Neutrophil (primary cell): ENCODE measurements at regions not wholly inside any gene's neighbourhood (a gene's known extent, or its start where the extent isn't known, plus 50 kb on each side); places are given as distances from the start of the nearest gene placed in this dataset.

Source experiments
- H3K27ac ChIP-seq: fragments of 200-600 bp; sonication (generic); 2 replicates; pipeline ENCODE4 v1.5.1; 2016; ENCODE audit warnings: mild to moderate bottlenecking, moderate library complexity
- H3K27me3 ChIP-seq: fragments of 200-600 bp; sonication (generic); 2 replicates; pipeline ENCODE4 v1.6.0; 2016; ENCODE audit warnings: mild to moderate bottlenecking
- H3K36me3 ChIP-seq: fragments of 200-600 bp; sonication (generic); 2 replicates; pipeline ENCODE4 v1.5.1; 2017
- H3K4me1 ChIP-seq, 2 experiments: fragments of 200-600 bp in 1 of 2; sonication (generic) in 1 of 2; 1 replicate in 1 of 2; 2 replicates in 1 of 2; pipeline versions ENCODE4 v1.5.1 to v1.6.1; 2013 to 2016; ENCODE audit warnings: low read depth in 1 of 2, low read length in 1 of 2, mild to moderate bottlenecking in 1 of 2, moderate library complexity in 1 of 2; ENCODE audit not compliant: control insufficient read depth in 1 of 2, insufficient read depth in 1 of 2
- H3K4me3 ChIP-seq, 2 experiments: fragments of 200-600 bp in 1 of 2; sonication (generic) in 1 of 2; 1 replicate in 1 of 2; 2 replicates in 1 of 2; pipeline ENCODE4 v1.5.1; 2013 to 2016; ENCODE audit warnings: low read depth in 1 of 2, low read length in 1 of 2, mild to moderate bottlenecking in 1 of 2, moderate library complexity in 1 of 2
- H3K9me3 ChIP-seq: fragments of 200-600 bp; sonication (generic); 2 replicates; pipeline ENCODE4 v1.5.1; 2016
- TF ChIP-seq, protein P1 (sequence below): fragments of 200-600 bp; sonication (generic); IDR thresholded peaks from 2 replicates; pipeline ENCODE4 v1.5.1; 2016; ENCODE audit warnings: antibody characterized with exemption

DNA sequence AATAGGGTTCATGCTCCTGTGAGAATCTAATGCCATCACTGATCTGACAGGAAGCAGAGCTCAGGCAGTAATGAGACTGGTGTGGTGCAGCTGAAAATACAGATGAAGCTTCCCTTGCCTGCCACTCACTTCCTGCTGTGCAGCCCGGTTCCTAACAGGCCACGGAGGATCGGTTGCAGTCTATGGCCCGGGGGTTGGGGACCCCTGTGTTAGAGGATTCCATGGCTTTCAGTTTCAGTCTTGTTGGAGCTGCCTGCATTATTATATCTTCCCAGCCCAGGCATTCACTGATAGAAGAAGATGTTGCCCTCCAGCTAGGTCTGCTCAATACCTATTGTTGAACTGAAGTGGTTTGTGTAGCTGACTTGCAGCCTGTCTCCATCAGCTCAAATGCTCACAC is 1298.8 kb downstream of the TYW1 start:
- H3K27ac ChIP-seq, result no peak overlapping the region
- H3K9me3 ChIP-seq, result no peaks in the 10 kb centered on the region
- H3K27me3 ChIP-seq, result no peaks in the 10 kb centered on the region
- no peaks in the 10 kb centered on the region for H3K4me1 ChIP-seq
- no peak overlapping the region for H3K4me3 ChIP-seq
- no peaks in the 10 kb centered on the region for H3K36me3 ChIP-seq
- TF ChIP-seq, protein P1, sequence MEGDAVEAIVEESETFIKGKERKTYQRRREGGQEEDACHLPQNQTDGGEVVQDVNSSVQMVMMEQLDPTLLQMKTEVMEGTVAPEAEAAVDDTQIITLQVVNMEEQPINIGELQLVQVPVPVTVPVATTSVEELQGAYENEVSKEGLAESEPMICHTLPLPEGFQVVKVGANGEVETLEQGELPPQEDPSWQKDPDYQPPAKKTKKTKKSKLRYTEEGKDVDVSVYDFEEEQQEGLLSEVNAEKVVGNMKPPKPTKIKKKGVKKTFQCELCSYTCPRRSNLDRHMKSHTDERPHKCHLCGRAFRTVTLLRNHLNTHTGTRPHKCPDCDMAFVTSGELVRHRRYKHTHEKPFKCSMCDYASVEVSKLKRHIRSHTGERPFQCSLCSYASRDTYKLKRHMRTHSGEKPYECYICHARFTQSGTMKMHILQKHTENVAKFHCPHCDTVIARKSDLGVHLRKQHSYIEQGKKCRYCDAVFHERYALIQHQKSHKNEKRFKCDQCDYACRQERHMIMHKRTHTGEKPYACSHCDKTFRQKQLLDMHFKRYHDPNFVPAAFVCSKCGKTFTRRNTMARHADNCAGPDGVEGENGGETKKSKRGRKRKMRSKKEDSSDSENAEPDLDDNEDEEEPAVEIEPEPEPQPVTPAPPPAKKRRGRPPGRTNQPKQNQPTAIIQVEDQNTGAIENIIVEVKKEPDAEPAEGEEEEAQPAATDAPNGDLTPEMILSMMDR, result no peak

DNA sequence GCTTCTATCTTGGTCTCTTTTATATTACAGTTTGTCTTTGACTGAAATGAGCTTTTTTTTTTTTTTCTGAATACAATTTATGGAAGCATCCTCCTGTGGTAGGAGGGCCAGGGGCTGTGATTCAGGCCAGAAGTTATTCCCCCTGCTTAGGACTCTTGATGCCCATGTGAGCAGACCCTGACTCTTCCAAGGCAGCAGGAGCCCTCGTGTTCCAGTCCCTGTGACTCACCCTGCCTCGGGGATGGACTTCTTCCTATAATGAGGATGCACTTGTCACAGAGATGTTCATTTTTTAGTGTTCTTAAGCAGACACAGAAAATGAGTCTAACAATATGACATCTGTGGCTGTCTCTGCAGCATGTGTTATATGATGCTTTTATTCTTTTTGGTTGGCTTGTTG is 1293.7 kb upstream of the AUTS2 start:
- no peak overlapping the region for H3K4me3 ChIP-seq
- H3K27ac ChIP-seq, result no peak overlapping the region
- H3K9me3 ChIP-seq, result no peaks in the 10 kb centered on the region
- H3K27me3 ChIP-seq, result no peaks in the 10 kb centered on the region
- H3K36me3 ChIP-seq, result no peaks in the 10 kb centered on the region
- no peaks in the 10 kb centered on the region for H3K4me1 ChIP-seq
- TF ChIP-seq, protein P1, result no peak

DNA sequence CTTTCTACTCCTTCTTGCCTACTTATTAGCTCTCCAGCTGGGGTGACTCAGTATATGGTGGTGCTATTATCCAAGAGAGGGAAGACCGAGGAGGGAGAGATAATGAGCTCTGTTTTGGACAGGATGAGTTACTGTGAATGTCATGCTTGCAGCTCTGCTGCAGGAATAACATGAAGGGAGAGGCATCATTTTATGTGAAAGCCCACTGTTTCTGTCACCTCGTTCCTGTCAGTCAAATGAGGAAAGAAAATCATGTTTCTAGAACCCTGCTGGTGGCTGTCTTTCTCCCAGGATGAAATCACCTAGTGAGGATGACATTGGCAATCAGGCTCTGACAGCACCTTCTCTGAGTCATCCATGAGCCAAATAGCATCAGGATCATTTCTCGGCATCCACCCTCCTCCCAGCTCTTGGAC is 1291.6 kb upstream of the AUTS2 start:
- TF ChIP-seq, protein P1, result no peak
- Histone ChIP-seq H3K4me3 (no peak overlapping the region), H3K27me3 (no peaks in the 10 kb centered on the region), H3K36me3 (no peaks in the 10 kb centered on the region), H3K4me1 (no peaks in the 10 kb centered on the region), H3K27ac (no peak overlapping the region), H3K9me3 (no peaks in the 10 kb centered on the region)

DNA sequence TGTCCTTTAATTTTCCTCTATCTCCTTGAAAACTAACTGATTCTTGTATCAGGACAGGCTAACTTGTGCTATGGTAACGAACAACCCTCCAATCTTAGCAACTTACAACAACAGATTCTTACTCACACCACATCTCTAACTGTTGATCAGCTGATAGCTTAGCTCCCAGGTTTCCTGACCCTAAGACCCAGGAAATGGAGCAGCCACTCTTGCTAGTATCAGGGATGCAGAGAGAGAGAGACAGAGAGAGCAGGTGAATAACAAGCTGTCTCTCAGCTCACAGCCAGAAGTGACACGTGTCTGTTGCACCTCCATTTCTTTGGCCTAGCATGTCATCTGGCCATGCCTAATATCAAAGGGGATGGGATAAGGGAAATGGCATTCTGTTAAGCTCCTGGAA is 1289.0 kb upstream of the AUTS2 start:
- TF ChIP-seq, protein P1, result no peak
- Histone ChIP-seq H3K4me3 (no peak overlapping the region), H3K27me3 (no peaks in the 10 kb centered on the region), H3K9me3 (no peaks in the 10 kb centered on the region), H3K27ac (no peak overlapping the region), H3K36me3 (no peaks in the 10 kb centered on the region), H3K4me1 (no peaks in the 10 kb centered on the region)

DNA sequence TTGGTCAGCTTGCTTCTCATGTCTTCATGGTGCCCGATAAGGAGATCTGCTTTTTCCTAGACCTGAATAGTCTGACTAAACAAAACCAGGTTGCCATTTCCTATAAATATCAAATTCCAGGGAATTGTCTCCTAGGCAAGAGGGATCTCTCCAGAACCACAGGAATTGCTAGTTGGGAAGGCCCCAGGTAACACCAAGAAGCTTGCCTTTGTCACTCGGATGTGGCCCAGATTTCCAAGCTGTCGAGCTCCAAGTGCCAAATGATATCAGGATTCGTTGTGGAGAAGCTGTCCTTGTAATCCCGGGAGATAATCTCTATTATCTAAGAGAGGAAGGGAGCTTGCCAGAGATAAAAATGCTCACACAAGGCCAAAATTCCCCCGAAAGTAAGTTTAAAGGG is 1288.5 kb upstream of the AUTS2 start:
- H3K27ac ChIP-seq, result no peak overlapping the region
- TF ChIP-seq, protein P1, result no peak
- H3K9me3 ChIP-seq, result no peaks in the 10 kb centered on the region
- no peaks in the 10 kb centered on the region for H3K36me3 ChIP-seq
- no peaks in the 10 kb centered on the region for H3K4me1 ChIP-seq
- H3K4me3 ChIP-seq, result no peak overlapping the region
- no peaks in the 10 kb centered on the region for H3K27me3 ChIP-seq

DNA sequence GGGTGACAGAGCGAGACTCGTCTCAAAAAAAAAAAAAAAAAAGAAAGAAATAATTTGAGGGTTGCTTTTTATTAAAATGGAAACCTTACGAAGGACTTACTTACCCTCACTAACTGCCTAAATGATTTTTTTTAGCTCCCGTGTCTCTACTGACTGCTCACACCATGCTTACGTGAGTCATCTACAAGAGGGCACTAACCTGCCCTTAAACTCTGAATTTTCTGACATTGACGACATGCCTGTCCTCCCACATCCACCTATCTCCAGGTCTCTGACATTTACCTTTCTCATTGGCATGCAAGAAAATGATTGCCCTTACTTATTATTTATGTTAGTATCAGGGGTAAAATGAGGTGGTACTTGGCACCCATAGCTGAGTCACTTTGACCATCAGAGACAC is 1286.3 kb upstream of the AUTS2 start:
- Histone ChIP-seq H3K4me3 (no peak overlapping the region), H3K27ac (no peak overlapping the region), H3K27me3 (no peaks in the 10 kb centered on the region), H3K36me3 (no peaks in the 10 kb centered on the region), H3K9me3 (no peaks in the 10 kb centered on the region), H3K4me1 (no peaks in the 10 kb centered on the region)
- TF ChIP-seq, protein P1, result no peak
